Brain microvascular endothelial cell (primary cell): ENCODE measurements at regions not wholly inside any gene's neighbourhood (a gene's known extent, or its start where the extent isn't known, plus 50 kb on each side); places are given as distances from the start of the nearest gene placed in this dataset.

Source experiments
- DNase-seq: peaks from one replicate; pipeline ENCODE4 v3.0.0-alpha.2; 2020
- H3K27ac ChIP-seq: fragments of 250-450 bp; sonication (Bioruptor Pico); 2 replicates; pipeline ENCODE4 v1.5.1; 2020; ENCODE audit warnings: mild to moderate bottlenecking, moderate library complexity
- H3K27me3 ChIP-seq: fragments of 250-450 bp; sonication (Bioruptor Pico); replicated peaks from 2 replicates; pipeline ENCODE4 v1.5.1; 2020; ENCODE audit warnings: mild to moderate bottlenecking
- H3K36me3 ChIP-seq: fragments of 250-450 bp; sonication (Bioruptor Pico); replicated peaks from 2 replicates; pipeline ENCODE4 v1.5.1; 2020; ENCODE audit warnings: mild to moderate bottlenecking
- H3K4me3 ChIP-seq: 2 replicates; pipeline ENCODE4 v1.5.1; 2011; ENCODE audit warnings: low read depth, mild to moderate bottlenecking, control low read depth, low read length, moderate library complexity
- in situ Hi-C: cut with HindIII; loops from 2 replicates; pipeline ENCODE4 v1.10.0; 2017; ENCODE audit warnings: low sequenced_read_pairs, low pct_ligation_motif_present
- TF ChIP-seq, protein P1 (sequence below): IDR thresholded peaks from 2 replicates; pipeline ENCODE4 v1.5.1; 2011; ENCODE audit warnings: low read depth, mild to moderate bottlenecking, moderate library complexity, low read length, control low read depth, inconsistent platforms; ENCODE audit errors: missing control alignments

DNA sequence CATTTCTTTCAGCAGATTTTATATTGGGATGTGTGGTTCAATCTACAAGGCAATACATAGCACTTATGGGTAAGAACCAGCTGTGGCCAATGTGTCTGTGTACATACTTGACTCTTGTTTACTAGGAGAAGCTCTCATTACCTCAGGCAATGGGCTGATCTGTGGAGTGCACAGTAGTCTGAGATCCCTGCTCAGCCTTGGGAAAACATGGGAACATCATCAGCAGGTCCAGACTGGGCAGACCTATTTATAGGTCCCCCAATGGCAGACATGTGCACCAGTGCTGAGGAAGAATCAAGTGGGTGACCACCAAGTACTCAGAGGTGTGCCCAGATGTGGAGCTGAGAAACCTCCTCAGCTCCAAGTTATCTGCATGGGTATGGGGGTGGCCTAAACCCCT is 349.7 kb downstream of the KIF20B start:
- Histone ChIP-seq H3K27ac (no peak overlapping the region), H3K4me3 (no peak overlapping the region), H3K36me3 (no peaks in the 10 kb centered on the region), H3K27me3 (no peaks in the 10 kb centered on the region)
- in situ Hi-C loops = no loop called here
- TF ChIP-seq, protein P1, sequence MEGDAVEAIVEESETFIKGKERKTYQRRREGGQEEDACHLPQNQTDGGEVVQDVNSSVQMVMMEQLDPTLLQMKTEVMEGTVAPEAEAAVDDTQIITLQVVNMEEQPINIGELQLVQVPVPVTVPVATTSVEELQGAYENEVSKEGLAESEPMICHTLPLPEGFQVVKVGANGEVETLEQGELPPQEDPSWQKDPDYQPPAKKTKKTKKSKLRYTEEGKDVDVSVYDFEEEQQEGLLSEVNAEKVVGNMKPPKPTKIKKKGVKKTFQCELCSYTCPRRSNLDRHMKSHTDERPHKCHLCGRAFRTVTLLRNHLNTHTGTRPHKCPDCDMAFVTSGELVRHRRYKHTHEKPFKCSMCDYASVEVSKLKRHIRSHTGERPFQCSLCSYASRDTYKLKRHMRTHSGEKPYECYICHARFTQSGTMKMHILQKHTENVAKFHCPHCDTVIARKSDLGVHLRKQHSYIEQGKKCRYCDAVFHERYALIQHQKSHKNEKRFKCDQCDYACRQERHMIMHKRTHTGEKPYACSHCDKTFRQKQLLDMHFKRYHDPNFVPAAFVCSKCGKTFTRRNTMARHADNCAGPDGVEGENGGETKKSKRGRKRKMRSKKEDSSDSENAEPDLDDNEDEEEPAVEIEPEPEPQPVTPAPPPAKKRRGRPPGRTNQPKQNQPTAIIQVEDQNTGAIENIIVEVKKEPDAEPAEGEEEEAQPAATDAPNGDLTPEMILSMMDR = no peak
- no peak for DNase-seq

DNA sequence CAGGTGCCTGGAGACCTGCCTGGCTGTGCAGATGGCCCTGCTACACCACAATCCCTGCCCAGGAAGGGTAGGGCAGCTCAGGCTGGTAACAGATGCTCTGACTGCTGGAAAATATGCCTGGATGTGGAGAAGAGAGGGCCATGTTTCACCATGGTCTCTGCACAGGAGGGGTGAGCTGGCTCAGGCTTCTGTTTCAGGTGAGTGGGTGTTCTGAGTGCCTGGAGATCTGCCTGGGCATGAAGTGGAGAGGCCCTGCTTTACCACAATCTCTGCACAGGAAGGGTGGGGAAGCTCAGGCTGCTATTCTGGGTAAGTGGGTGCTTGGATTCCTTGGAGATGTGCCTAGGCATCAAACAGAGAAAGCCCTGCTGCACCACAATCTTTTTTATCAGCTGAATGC is 350.1 kb downstream of the KIF20B start:
- Histone ChIP-seq H3K36me3 (no peaks in the 10 kb centered on the region), H3K27me3 (no peaks in the 10 kb centered on the region), H3K4me3 (no peak overlapping the region), H3K27ac (no peak overlapping the region)
- TF ChIP-seq, protein P1 = no peak
- no peak for DNase-seq
- in situ Hi-C loops = no loop called here

DNA sequence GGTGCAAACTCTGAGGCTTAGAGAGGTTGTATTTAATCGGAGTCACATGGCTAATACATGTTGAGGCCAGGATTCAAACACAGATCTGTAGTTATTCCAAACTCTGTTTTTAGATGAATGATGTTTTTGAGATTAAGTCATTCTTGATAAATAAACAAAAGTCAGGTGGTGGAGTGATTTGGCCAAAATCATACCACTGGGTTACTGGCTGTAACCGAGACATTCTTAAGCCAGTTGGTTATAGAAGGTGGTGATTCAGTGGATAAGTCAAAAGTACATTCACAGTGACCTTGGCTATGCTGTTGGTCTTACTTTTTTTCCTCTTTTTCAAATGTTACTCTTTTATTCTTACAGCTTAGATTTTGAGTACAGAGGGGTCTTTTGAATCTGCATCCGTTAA is 361.4 kb downstream of the KIF20B start:
- H3K27ac ChIP-seq = no peak overlapping the region
- H3K27me3 ChIP-seq = no peaks in the 10 kb centered on the region
- DNase-seq = no peak
- in situ Hi-C loops = no loop called here
- H3K4me3 ChIP-seq = no peak overlapping the region
- TF ChIP-seq, protein P1 = no peak
- no peaks in the 10 kb centered on the region for H3K36me3 ChIP-seq

DNA sequence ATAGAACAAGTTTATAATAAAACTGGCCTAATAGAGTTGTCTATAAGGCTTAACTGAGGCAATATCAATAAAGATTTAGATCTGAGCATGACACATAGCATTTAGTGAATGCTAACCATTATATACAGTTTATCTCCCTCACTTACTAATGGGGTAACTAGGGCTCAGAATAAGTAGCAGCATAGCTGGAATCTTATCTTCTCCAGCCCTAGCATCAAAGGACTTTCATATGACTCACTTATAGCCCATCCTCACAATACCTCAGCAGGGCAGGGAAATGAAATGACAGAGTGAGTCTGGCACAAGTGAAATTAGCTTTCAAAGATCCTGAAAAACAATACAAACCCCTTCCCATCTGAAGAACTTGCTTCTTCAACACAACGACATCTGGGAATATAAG is 362.9 kb downstream of the KIF20B start:
- Histone ChIP-seq H3K27me3 (no peaks in the 10 kb centered on the region), H3K27ac (no peak overlapping the region), H3K4me3 (no peak overlapping the region), H3K36me3 (no peaks in the 10 kb centered on the region)
- in situ Hi-C loops = no loop called here
- DNase-seq = no peak
- TF ChIP-seq, protein P1 = no peak

DNA sequence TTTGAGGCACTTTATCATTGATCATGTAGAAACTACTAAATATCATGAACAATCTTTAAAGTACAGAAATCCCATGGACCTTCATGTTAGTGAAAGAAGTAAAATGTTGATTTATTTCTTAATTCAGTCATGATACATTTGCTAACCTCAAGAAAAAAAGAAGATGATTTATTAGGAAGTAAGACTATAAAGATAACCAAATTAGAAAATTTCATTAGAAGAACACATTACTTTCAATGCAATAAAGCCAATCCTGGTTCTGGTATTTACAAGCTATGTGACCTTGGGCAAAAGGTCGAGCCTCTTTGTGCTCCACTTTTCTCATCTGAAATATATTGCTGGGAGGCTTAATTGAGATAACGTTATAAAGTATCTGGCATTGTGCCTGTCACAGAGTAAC is 365.0 kb downstream of the KIF20B start:
- no peak overlapping the region for H3K4me3 ChIP-seq
- no peaks in the 10 kb centered on the region for H3K36me3 ChIP-seq
- H3K27me3 ChIP-seq = no peaks in the 10 kb centered on the region
- TF ChIP-seq, protein P1 = no peak
- in situ Hi-C loops = no loop called here
- no peak overlapping the region for H3K27ac ChIP-seq
- DNase-seq = no peak

DNA sequence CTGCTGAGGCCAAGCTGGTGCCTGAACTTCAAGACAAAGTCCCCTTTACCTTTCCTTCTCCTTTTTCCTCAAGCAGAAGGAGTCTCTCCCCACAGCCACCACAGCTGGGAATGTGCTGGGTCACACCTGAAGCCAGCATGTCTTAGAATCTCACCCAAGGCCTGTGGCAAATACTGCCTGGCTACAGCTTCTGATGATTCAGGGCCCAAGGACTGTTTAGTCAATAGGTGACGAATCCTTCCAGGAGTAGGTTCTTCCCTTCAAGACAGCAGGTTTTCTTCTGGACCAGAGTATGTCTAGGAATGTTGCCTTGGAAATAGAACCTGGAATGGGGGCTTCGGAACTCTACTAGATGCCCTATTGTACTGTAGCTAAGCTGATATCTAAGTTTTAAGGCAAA is 374.6 kb downstream of the KIF20B start:
- no peak for DNase-seq
- Histone ChIP-seq H3K4me3 (no peak overlapping the region), H3K27ac (no peak overlapping the region), H3K27me3 (no peaks in the 10 kb centered on the region), H3K36me3 (no peaks in the 10 kb centered on the region)
- in situ Hi-C loops = no loop called here
- TF ChIP-seq, protein P1 = no peak
